ENCODE measurements at regions not wholly inside any gene's neighbourhood (a gene's known extent, or its start where the extent isn't known, plus 50 kb on each side); places are given as distances from the start of the nearest gene placed in this dataset.
"Not testable (repeated sequence)": the region's sequence is repeated elsewhere in the genome, so short reads cannot be mapped to it uniquely, and the experiment has no call there.

DNA sequence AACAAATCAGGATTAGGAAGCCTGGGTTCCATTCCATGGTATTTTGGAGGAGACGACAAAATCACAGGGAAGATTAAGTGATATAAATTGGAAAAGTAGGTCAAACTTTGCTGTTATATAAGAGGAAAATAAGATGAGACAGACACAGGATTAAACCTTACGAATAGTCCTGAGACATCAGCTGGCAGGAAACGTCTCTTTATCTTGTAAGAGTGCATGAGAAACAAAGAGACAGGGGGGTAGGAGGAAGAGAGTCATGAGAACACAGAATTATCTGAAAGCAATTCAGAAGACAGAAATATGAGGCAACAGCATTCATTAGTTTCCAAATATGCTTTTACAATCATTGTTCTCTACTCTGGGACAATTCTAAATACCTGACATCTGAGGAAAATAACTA lies 310.6 kb upstream of the MIR17HG start:
- DNase-seq (ENCODE audit: low read depth) = no peak

DNA sequence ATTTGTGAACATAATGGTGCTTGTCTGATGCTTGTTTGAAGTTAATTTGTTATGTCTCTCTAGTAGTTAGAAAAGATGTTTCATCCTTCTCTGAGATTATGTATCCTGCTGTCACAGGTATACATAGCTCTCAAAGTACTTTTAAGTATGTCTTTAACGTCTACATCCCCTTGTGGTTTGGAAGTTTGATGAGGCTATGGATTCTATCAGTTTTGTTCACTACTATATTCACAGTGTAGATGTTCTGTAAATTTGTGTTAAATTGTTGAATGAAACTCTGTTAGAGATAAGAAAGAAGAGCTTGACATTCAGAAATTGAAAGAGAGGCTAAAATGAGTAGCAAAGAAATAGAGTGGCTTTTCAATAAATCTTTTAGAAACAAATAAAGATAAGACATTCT lies 304.6 kb upstream of the MIR17HG start:
- DNase-seq (ENCODE audit: low read depth) = no peak

DNA sequence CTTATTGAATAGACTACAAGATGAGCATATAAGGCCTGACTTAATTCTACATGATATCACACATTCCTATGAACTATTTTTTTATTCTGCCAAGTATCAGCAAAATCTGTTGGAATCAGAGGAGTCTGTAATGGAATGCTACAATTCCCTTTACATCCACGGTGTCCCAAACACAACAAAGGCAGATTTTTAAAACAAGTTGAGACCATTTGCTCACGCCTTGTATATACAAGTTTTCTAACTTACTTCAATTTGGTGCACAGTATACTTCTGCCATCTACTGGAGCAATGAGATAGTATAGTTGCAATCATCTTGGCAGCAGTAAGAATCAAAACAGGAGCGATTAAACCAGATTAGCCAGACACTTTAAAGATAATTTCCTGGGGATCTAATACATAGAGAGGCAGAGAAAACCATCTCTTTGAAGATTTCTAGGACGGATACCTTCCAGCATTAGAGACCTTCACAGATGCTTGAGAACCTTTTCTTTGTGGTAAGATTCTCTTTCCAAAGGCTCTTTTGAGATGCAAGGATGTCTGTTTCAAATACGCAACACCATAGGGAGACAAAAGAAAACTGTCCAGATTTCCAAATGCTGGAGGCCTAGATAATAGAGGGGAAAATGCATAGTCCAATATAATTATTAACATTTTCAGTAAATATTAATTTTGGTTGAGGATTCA lies 302.0 kb upstream of the MIR17HG start:
- DNase-seq (ENCODE audit: low read depth) = no peak

DNA sequence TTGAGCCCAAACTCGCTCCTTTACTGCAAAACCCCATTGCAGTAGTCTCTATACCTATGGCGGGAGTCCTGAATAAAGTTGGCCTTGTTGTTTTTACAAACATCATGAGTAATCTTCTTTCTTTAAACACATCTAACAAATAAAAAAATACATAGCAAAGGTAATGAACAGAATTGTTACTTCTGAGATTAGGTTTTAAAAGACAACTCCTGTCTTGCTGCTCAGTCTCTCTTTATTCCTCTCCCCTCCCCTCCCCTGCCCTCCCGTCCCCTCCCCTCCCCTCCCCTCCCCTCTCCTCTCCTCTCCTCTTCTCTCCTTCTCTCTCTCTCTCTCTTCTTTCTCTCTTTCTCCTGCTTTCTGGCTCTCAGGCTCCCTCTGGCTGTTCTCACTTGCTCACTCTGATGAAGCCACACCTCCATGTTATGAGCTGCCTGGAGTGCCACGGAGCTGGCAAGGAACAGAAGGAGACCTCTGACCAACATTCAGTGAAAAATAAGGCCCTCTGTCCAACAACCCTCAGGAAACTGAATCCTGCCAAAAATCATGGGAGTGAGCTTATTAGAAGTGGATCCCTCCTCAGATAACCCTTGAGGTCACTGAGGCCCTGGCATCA lies 300.7 kb upstream of the MIR17HG start:
- no peak for DNase-seq (ENCODE audit: low read depth)

DNA sequence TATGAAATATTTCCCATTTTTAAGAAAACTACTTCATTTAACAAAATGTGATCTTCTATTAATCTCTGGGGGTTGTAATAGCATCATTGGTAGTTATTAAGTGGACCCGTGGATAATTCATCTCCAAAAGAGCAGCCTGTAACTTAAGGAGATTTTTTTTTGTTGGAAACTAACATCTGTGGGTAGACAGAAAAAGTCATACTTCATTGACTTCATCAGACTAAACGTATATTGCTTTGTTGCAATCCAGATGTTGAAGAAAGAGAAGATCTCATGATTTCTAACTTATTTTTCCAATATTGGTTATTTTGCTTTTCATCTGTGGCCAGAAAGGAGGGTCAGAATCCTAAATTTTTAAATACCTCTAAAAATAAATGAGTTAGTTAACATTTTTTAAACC lies 296.5 kb upstream of the MIR17HG start:
- no peak for DNase-seq (ENCODE audit: low read depth)

DNA sequence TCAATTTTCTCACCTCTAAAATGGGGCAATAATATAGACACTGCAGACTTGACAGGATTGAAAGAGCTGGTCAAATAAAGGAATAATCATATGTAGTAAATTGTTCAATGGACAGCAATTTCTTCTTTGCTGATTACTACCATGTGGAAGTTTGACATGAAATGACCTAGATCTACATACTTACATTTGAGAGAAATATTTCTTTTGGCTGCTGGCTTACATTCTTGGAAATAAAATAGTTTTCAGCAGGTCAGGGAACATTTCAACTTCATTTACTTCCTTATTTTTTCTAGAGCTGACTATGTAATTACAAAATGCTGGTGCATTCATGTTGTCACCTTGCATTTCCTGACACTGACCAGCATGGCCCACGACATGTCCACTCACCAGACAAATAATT lies 294.6 kb upstream of the MIR17HG start:
- DNase-seq (ENCODE audit: low read depth) = no peak

DNA sequence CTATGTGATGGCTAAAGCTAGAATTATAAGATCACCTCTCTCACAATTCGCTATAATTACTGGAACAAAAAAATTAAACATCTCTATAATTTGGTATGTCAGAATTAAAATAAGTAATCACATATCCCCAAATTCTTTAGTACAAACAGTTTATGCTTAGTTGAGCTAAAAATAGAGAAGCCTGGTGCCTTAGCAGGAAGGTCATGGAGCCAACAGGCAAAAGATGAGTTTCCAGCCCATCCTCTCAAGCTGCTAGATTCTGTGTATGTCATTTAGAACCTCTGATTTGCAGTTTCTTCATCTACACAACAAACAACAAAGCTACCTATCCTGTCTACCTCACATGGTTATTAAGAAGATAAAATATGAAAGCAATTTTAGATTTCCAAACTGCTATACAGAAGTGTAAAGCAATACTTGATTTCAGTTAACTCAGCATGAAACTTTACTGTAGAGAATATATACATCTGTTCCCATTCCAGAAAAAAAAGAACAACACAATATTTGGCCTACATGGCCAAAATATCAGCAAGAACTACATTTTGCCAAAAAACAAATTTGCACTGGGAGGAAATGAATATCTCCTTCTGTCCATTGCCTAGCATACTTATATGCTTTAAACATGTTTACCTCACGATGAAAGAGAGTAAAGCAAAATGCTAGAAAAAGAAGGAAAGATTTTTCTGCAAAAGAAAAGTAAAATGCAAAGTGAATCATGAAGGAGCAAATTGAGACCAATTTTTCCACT lies 294.0 kb upstream of the MIR17HG start:
- no peak for DNase-seq (ENCODE audit: low read depth)

DNA sequence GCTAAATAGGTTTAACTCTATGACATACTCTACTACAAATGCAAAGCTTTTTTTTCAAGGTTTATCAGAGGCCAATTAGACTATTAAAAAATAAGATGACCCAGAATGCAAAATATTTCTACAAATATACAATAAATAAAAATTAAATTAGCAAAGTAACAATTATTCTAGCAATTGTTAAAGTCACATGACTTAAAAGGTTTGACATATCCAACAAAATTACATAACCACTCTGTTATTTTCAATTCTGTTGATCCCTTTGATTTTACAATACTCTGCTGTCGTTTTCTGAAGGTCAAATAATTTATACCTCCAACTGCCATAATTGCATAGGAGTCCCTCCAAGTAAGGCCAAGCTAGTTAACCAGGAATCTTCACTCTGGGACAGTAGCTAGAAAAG lies 292.6 kb upstream of the MIR17HG start:
- no peak for DNase-seq (ENCODE audit: low read depth)

DNA sequence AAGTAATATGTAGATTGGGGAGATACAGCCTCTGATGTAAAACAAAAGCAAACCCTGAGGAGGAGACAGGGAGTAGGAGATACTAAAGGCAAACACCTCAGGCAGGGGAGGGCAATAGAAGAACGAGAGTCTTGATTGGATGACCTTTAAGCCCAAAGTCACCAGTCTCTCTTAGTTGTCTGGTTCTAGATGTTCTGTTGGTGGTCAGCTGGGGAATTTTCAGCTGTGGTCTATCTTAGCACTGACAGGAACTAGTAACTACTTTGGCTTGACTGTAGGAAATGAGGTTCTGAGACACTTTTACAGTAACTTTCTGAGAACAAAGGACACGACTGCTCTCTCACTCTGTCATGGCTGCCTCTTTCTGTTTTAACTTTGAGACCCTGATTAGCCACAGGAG lies 290.7 kb upstream of the MIR17HG start:
- DNase-seq (ENCODE audit: low read depth) = no peak

DNA sequence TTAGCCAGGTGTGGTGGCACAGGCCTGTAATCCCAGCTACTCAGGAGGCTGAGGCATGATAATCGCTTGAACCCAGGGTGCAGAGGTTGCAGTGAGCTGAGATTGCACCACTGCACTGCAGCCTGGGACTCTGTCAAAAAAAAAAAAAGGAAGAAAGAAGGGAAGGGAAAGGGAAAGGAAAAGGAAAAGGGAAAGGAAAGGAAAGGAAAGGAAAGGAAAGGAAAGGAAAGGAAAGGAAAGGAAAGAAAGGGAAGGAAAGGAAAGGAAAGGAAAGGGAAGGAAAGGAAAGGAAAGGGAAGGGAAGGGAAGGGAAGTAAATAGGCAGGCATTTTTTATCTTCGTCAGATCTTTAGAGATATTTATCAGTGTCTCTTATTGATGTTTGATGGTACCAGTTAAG lies 290.0 kb upstream of the MIR17HG start:
- not testable (repeated sequence) for DNase-seq (ENCODE audit: low read depth)

DNA sequence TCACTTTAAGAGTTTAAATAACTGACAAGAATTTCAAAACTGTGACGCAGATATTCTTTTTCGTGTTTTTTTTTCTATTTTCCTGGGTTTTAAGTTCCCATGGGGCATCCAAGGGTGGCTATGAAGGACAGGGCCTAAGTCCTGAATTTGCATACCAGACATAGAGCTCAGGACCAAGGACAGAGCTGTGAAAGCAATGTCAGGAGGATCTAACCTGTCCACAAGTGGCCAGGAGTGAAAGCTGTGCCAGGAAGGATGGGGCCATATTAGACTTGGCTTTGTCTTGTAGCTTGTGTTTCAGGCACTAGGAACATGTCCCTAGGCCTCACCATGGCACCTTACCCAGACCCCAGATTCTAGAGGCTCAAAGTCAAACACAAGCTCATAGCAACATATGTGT lies 289.4 kb upstream of the MIR17HG start:
- DNase-seq (ENCODE audit: low read depth) = no peak

DNA sequence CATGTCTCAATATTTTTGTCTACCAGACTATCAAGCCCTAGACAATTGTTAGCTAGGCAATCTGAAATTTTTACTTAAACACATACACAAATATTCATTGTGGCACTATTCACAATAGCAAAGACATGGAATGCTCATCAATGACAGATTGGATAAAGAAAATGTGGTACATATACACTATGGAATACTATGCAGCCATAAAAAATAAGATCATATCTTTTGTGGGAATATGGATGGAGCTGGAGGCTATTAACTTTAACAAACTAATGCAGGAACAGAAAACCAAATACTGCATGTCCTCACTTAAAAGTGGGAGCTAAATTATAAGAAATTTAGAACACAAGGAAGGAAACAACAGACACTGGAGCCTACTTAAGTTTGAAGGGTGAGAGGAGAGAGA lies 288.6 kb upstream of the MIR17HG start:
- no peak for DNase-seq (ENCODE audit: low read depth)

DNA sequence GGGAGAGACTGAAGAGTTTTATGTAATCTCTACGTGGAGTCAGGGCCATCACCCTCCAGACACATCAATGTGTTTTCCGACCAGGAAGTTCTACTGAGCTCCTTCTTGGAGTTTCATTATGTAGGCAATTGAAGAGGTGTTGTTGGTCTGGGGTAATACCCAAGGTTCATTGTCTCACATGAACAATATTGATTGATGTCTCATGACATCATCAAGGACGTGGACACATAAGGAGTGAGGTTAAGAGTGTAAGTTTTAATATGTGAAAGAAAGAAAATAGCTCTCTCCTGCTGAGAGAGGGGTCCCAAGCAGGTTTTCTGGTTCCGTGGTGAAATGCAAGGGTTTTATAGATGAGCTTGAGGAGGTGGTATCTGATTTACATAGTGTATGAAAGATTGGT lies 280.7 kb upstream of the MIR17HG start:
- no peak for DNase-seq (ENCODE audit: low read depth)

DNA sequence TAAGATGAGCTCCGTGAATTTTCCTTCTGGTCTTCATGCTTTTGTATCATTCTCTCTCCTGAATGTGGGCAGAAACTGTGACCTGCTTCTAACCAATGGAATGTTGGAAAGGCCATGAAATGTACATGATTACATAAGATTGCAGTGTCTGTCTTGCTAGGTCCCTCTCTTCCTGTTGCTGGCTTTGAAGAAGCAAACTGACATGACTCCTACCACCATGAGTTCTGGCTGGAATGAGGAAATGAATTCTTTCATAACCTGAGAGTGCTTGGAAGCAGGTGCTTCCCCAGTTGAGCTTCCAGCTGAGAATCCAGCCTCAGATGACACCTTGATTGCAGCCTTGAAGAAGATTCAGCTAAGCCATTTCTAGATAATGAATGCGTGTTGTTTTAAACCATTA lies 275.0 kb upstream of the MIR17HG start:
- no peak for DNase-seq (ENCODE audit: low read depth)

DNA sequence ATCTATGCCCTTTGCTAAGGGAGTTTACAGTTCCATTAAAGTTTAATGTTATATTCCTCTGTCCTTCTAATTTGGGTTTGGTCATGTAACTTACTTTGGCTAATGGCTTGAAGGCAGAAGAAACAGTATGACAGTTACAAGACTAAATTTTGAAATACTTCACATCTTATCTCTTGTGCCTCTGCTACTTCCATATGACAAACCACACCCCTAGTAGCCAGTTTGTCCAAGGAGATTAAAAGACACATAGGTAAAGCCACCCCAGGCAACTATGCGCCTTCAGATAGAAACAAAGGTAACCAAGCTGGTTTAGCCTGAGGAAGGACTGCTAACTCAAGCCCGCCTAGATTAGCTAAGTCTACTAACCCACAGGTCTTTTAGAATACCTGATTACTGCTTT lies 273.4 kb upstream of the MIR17HG start:
- DNase-seq (ENCODE audit: low read depth) = no peak

DNA sequence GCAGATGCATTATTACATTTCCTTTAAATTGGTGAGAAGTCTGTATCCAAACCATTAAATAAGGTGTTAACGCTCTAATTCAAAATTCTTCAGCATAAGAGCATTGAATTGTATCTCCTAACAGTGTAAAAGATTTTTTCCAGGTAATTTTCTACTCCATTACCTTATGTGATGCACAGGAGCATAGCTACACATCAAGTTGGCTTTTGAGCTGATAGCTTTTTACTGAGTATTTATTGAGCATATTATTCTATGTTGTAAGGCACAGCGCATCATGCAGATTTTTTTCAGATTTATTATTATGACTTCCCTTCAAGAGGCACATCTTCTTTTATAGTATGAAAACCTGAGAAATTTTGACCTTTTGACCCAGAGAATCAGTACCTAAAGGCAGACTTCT lies 270.7 kb upstream of the MIR17HG start:
- no peak for DNase-seq (ENCODE audit: low read depth)

DNA sequence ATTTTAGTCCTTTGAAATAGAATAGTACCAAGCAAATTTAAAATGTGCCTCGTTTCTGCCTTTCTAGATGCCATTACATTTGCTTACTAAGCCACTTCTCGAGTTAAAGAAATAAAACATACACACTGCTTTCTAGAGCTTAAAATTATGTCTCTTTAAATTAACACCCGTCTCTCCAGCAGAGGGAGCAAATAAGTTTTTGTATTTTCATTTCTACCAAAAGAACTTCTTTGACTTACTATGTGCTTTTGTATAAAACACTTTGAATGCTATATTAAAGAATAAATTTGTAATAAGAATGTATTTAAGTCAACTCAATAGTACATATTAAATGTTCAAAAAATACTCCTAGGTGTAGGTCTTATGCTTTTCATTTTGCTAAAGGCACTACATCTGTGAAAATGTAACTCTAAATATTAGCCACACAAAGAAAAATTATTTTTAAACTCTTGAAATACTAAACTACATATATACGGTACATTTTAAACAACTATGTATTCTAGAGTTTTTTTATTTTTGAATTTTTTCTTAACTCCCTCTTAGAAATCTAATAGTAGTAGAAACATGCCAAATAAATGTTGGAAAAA lies 269.3 kb upstream of the MIR17HG start:
- no peak for DNase-seq (ENCODE audit: low read depth)

DNA sequence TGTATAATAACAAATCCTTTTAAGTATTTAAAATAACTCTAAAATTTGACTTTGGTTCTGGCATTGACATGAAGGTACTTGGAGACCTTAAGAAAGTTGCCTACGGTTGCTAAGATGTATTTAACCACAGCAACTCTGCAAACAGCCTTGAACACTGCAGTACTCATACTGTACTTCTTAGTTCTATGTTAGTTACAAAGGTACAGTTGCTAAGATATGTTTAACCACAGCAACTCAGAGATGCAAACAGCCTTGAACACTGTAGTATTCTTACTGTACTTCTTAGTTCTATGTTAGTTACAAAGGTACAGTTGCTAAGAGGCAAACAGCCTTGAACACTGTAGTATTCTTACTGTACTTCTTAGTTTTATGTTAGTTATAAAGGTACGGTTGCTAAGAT lies 268.3 kb upstream of the MIR17HG start:
- no peak for DNase-seq (ENCODE audit: low read depth)

DNA sequence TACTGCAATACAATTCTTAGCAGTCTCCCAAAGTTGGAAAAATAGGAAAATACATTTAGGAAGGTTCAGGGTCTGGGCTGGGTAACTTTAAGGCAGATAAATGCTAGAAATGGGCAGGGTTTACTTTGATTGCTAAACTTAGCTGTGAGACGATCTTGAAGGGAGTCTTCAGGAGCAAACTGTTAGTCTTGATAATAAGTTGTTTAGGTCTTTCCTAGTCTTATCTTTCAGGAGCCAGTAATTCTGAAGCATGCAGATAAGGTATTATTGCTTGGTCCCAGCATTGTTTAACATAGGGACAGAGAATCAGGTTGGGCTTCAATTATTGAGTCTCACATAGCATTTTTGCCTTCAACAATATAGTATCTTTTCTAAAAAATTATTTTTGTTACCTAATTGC lies 262.4 kb upstream of the MIR17HG start:
- no peak for DNase-seq (ENCODE audit: low read depth)

DNA sequence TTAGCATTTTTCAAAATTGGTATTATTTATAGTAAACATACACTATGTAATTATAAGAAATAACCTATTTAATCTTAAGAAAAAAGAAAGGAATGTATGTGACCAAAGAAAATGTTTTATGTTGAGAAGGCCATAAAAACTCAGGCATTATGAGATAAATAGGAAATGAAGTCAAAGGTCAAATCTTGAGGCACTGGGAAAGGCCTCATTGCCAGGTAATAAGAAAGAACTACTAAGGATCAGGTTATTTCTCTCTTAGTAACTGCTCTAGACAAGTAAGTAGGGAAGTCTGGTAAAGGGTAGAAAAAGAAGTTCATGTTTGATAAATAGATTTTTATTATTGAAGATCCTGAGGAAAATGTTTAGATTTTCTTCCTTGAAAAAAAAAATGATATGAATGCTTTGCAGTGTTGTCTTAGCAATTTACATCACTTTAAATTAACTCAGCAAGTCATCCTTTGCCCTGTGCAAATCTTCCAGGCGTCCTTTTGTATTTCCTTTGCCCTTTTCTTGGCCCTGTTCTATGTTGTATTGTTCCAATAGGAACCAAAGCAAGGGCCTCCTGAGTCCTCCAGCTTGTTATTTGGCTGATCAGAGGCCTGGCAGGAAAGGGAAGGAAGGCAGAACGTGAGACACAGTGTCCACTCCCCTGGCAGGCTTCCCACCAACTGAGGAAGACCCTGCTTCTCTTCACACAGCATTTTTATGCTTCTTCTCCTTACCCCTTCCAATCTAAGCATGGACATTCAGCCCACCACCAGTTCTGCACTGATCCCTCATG lies 260.4 kb upstream of the MIR17HG start:
- no peak for DNase-seq (ENCODE audit: low read depth)

DNA sequence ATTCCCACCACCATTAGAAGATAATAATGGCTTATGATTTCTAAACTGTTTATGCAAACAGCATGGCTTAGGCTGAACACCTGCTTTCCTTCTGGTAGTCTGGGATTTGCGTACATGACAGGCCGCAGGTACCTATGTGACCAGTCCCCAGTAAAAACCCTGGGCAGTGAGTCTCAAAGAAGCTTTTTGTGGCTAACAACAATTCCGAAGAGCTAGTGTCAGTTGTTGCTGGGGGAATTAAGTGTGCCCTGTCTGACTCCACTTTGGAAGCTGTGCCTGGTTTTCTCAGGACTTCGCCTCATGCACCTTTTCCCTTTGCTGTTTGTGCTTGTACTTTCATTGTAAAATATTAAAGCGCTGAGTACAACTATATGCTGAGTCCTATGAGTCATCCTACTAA lies 250.2 kb upstream of the MIR17HG start:
- DNase-seq (ENCODE audit: low read depth) = no peak

DNA sequence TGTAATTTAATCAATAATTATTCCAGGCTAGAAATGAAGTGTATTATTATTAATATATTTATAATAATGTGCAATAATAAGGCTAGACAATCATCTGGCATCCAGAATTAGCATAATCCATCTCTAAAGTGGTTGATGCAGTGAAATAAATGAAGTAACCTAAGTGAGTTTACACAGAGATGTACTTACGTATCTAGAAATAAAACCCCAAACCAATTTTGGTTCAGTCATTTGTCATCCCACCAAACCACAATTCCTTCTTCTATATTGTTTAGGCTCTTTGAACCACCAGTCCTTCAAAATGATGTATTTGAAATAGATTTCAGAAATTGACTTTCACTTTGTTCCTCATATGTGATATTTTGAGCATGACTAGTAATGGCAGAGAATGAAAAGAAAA lies 247.6 kb upstream of the MIR17HG start:
- DNase-seq (ENCODE audit: low read depth) = no peak

Measured in GM04503 (cell line).